DND-41 (cell line): ENCODE measurements at regions not wholly inside any gene's neighbourhood (a gene's known extent, or its start where the extent isn't known, plus 50 kb on each side); places are given as distances from the start of the nearest gene placed in this dataset.

Experiments used
- EZH2 ChIP-seq: IDR thresholded peaks from 3 replicates; pipeline ENCODE4 v1.6.1; 2012; ENCODE audit warnings: borderline replicate concordance, low read depth, mild to moderate bottlenecking, moderate library complexity, low read length, inconsistent platforms; ENCODE audit not compliant: severe bottlenecking
- TF ChIP-seq, protein P1 (sequence below): IDR thresholded peaks from 2 replicates; pipeline ENCODE4 v1.5.1; 2012; ENCODE audit warnings: borderline replicate concordance, low read length, moderate library complexity, mild to moderate bottlenecking; ENCODE audit not compliant: poor library complexity, severe bottlenecking; ENCODE audit errors: extremely low read depth

DNA sequence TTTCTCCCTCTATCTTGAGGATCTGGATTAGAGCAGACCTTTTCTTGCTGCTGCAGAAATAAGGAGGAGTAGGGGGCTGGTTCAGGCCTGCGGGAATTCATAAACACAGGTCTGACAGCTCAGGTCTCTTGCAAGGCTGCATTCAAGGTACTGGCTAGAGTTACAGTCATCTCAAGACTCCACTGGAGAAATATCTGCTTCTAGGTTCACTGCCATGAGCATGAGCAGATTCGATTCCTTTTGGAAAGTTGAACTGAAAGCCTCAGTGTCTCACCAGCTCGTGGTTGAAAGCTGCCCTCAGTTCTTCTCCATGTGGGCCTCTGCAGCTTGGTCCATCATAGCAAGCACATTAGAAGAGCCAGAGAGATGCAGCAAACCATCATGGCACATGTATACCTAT lies 124.4 kb upstream of the SETBP1 start:
- TF ChIP-seq, protein P1, sequence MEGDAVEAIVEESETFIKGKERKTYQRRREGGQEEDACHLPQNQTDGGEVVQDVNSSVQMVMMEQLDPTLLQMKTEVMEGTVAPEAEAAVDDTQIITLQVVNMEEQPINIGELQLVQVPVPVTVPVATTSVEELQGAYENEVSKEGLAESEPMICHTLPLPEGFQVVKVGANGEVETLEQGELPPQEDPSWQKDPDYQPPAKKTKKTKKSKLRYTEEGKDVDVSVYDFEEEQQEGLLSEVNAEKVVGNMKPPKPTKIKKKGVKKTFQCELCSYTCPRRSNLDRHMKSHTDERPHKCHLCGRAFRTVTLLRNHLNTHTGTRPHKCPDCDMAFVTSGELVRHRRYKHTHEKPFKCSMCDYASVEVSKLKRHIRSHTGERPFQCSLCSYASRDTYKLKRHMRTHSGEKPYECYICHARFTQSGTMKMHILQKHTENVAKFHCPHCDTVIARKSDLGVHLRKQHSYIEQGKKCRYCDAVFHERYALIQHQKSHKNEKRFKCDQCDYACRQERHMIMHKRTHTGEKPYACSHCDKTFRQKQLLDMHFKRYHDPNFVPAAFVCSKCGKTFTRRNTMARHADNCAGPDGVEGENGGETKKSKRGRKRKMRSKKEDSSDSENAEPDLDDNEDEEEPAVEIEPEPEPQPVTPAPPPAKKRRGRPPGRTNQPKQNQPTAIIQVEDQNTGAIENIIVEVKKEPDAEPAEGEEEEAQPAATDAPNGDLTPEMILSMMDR, result no peak
- no peak for TF ChIP-seq EZH2
